Neural cell (in vitro differentiated cells): ENCODE measurements at regions not wholly inside any gene's neighbourhood (a gene's known extent, or its start where the extent isn't known, plus 50 kb on each side); places are given as distances from the start of the nearest gene placed in this dataset.

ENCODE experiments used
- H2AFZ ChIP-seq: fragments of 200-600, 300-800 bp; sonication (generic), shearing (Covaris generic); 2 replicates; pipeline ENCODE4 v1.6.0; 2014; ENCODE audit warnings: low read depth, mild to moderate bottlenecking, antibody characterized with exemption, low read length, moderate library complexity
- H3F3A ChIP-seq: fragments of 200-600 bp; shearing (Covaris generic); 2 replicates; pipeline ENCODE4 v1.6.1; 2016; ENCODE audit warnings: mild to moderate bottlenecking, moderate library complexity, mixed read lengths, antibody characterized with exemption, low read length; ENCODE audit not compliant: insufficient read depth, poor library complexity, severe bottlenecking
- H3K27ac ChIP-seq: fragments of 200-600, 300-800 bp; sonication (generic), shearing (Covaris generic); 2 replicates; pipeline ENCODE4 v1.5.1; 2014; ENCODE audit warnings: mild to moderate bottlenecking, low read length, moderate library complexity
- H3K27me3 ChIP-seq: fragments of 300-800, 200-600 bp; sonication (generic), shearing (Covaris generic); 2 replicates; pipeline ENCODE4 v1.6.0; 2014; ENCODE audit warnings: mild to moderate bottlenecking, low read depth, low read length, moderate library complexity; ENCODE audit not compliant: insufficient read depth
- H3K36me3 ChIP-seq: fragments of 300-800, 200-600 bp; sonication (generic), shearing (Covaris generic); 2 replicates; pipeline ENCODE4 v1.5.1; 2014; ENCODE audit warnings: mild to moderate bottlenecking, antibody characterized with exemption, low read length, moderate library complexity; ENCODE audit not compliant: insufficient read depth
- H3K4me2 ChIP-seq: fragments of 300-800, 200-600 bp; sonication (generic), shearing (Covaris generic); 2 replicates; pipeline ENCODE4 v1.6.0; 2014; ENCODE audit warnings: mild to moderate bottlenecking, low read length
- H3K4me3 ChIP-seq: fragments of 300-800, 200-600 bp; sonication (generic), shearing (Covaris generic); 2 replicates; pipeline ENCODE4 v1.5.1; 2014; ENCODE audit warnings: mild to moderate bottlenecking, low read length, moderate library complexity
- H3K79me2 ChIP-seq: fragments of 200-600 bp; shearing (Covaris generic); replicated peaks from 2 replicates; pipeline ENCODE4 v1.6.0; 2014; ENCODE audit warnings: mild to moderate bottlenecking, low read length, moderate library complexity; ENCODE audit not compliant: insufficient read depth
- H3K9ac ChIP-seq: fragments of 300-800, 200-600 bp; sonication (generic), shearing (Covaris generic); 2 replicates; pipeline ENCODE4 v1.6.1; 2016; ENCODE audit warnings: mild to moderate bottlenecking, low read length, mixed read lengths
- H3K9me2 ChIP-seq: fragments of 200-600 bp; shearing (Covaris generic); 2 replicates; pipeline ENCODE4 v1.6.1; 2016; ENCODE audit warnings: mild to moderate bottlenecking, low read length, mixed read lengths; ENCODE audit not compliant: insufficient read depth
- H3K9me3 ChIP-seq: fragments of 200-600, 300-800 bp; sonication (generic), shearing (Covaris generic); 2 replicates; pipeline ENCODE4 v1.6.1; 2016; ENCODE audit warnings: mild to moderate bottlenecking, mixed run types, low read length, moderate library complexity, mixed read lengths
- H4K20me1 ChIP-seq: fragments of 200-600 bp; shearing (Covaris generic); 2 replicates; pipeline ENCODE4 v1.6.1; 2016; ENCODE audit warnings: mild to moderate bottlenecking, mixed run types; ENCODE audit not compliant: insufficient read depth
- CTCF ChIP-seq: fragments of 450-650 bp; IDR thresholded peaks from 2 replicates; pipeline ENCODE4 v1.5.1; 2014; ENCODE audit warnings: antibody characterized with exemption, mild to moderate bottlenecking, moderate library complexity; ENCODE audit not compliant: poor library complexity, severe bottlenecking
- EP300 ChIP-seq: fragments of 450-650 bp; conservative IDR thresholded peaks from 2 replicates; pipeline ENCODE4 v1.6.1; 2014; ENCODE audit warnings: antibody characterized with exemption, mild to moderate bottlenecking, moderate library complexity; ENCODE audit not compliant: poor library complexity, severe bottlenecking
- EZH2 ChIP-seq: fragments of 200-600, 300-800 bp; shearing (Covaris generic), sonication (generic); IDR thresholded peaks from 2 replicates; pipeline ENCODE4 v1.6.1; 2014; ENCODE audit warnings: antibody characterized with exemption, low read length, borderline replicate concordance, mild to moderate bottlenecking; ENCODE audit not compliant: insufficient read depth, poor library complexity, severe bottlenecking
- MXI1 ChIP-seq: fragments of 450-650 bp; conservative IDR thresholded peaks from 2 replicates; pipeline ENCODE4 v1.6.1; 2014; ENCODE audit warnings: antibody characterized with exemption, mild to moderate bottlenecking; ENCODE audit not compliant: poor library complexity, severe bottlenecking
- POLR2AphosphoS5 ChIP-seq: IDR thresholded peaks from 2 replicates; pipeline ENCODE4 v1.6.1; 2012
- RAD21 ChIP-seq: fragments of 450-650 bp; conservative IDR thresholded peaks from 2 replicates; pipeline ENCODE4 v1.6.1; 2014; ENCODE audit warnings: antibody characterized with exemption, mild to moderate bottlenecking, moderate library complexity
- REST ChIP-seq: IDR thresholded peaks from 2 replicates; pipeline ENCODE4 v1.6.1; 2012; ENCODE audit warnings: borderline replicate concordance
- SMC3 ChIP-seq: fragments of 450-650 bp; conservative IDR thresholded peaks from 2 replicates; pipeline ENCODE4 v1.6.1; 2014; ENCODE audit warnings: antibody characterized with exemption, mild to moderate bottlenecking, moderate library complexity; ENCODE audit not compliant: poor library complexity
- TAF1 ChIP-seq: IDR thresholded peaks from 2 replicates; pipeline ENCODE4 v1.6.1; 2012; ENCODE audit warnings: low read depth

- Histone ChIP-seq H4K20me1 (no peaks in the 10 kb centered on the region), H3K79me2 (no peaks in the 10 kb centered on the region), H2AFZ (no peak overlapping the region), H3K4me3 (no peak overlapping the region), H3K4me2 (no peak overlapping the region), H3K9me3 (no peaks in the 10 kb centered on the region), H3K36me3 (no peaks in the 10 kb centered on the region), H3F3A (no peaks in the 10 kb centered on the region), H3K9ac (no peak overlapping the region), H3K9me2 (no peaks in the 10 kb centered on the region), H3K27ac (no peak overlapping the region), H3K27me3 (no peaks in the 10 kb centered on the region)
- TF ChIP-seq EP300, result no peak
- TF ChIP-seq RAD21, result no peak
Measured at GRCh38 chr7:46649876-46650275, 728.8 kb upstream of the IGFBP3 start.

- Histone ChIP-seq H3K4me2 (no peak overlapping the region), H2AFZ (no peak overlapping the region), H4K20me1 (no peaks in the 10 kb centered on the region), H3F3A (no peaks in the 10 kb centered on the region), H3K27ac (no peak overlapping the region), H3K36me3 (no peaks in the 10 kb centered on the region), H3K9me3 (no peaks in the 10 kb centered on the region), H3K9ac (no peak overlapping the region), H3K9me2 (no peaks in the 10 kb centered on the region), H3K79me2 (no peaks in the 10 kb centered on the region), H3K27me3 (no peaks in the 10 kb centered on the region), H3K4me3 (no peak overlapping the region)
- TF ChIP-seq CTCF, result no peak
- TF ChIP-seq POLR2AphosphoS5, result no peak
- TF ChIP-seq EZH2, result no peak
- no peak for TF ChIP-seq REST
- TF ChIP-seq TAF1, result no peak
- TF ChIP-seq EP300, result no peak
- TF ChIP-seq MXI1, result no peak
- TF ChIP-seq RAD21, result no peak
- TF ChIP-seq SMC3, result no peak
Measured at GRCh38 chr7:46637793-46638735, 717.0 kb upstream of the IGFBP3 start.
